BE2C (cell line): ENCODE measurements at regions not wholly inside any gene's neighbourhood (a gene's known extent, or its start where the extent isn't known, plus 50 kb on each side); places are given as distances from the start of the nearest gene placed in this dataset.

Experiments used
- DNase-seq: peaks from one replicate; pipeline ENCODE4 v3.0.0-alpha.2; 2020
- H3K27me3 ChIP-seq: fragments of 250-450 bp; sonication (Bioruptor Pico); 2 replicates; pipeline ENCODE4 v1.5.1; 2020; ENCODE audit warnings: mild to moderate bottlenecking
- H3K36me3 ChIP-seq: fragments of 250-450 bp; sonication (Bioruptor Pico); 2 replicates; pipeline ENCODE4 v1.5.1; 2020; ENCODE audit warnings: mild to moderate bottlenecking
- H3K4me1 ChIP-seq: fragments of 250-450 bp; sonication (Bioruptor Pico); 2 replicates; pipeline ENCODE4 v1.5.1; 2020
- H3K4me3 ChIP-seq: 2 replicates; pipeline ENCODE4 v1.5.1; 2011; ENCODE audit warnings: low read depth, low read length
- H3K9me3 ChIP-seq: fragments of 250-450 bp; sonication (Bioruptor Pico); 2 replicates; pipeline ENCODE4 v1.5.1; 2020
- TF ChIP-seq, protein P1 (sequence below): IDR thresholded peaks from 2 replicates; pipeline ENCODE4 v1.5.1; 2012; ENCODE audit warnings: mild to moderate bottlenecking, low read depth, low read length

DNA sequence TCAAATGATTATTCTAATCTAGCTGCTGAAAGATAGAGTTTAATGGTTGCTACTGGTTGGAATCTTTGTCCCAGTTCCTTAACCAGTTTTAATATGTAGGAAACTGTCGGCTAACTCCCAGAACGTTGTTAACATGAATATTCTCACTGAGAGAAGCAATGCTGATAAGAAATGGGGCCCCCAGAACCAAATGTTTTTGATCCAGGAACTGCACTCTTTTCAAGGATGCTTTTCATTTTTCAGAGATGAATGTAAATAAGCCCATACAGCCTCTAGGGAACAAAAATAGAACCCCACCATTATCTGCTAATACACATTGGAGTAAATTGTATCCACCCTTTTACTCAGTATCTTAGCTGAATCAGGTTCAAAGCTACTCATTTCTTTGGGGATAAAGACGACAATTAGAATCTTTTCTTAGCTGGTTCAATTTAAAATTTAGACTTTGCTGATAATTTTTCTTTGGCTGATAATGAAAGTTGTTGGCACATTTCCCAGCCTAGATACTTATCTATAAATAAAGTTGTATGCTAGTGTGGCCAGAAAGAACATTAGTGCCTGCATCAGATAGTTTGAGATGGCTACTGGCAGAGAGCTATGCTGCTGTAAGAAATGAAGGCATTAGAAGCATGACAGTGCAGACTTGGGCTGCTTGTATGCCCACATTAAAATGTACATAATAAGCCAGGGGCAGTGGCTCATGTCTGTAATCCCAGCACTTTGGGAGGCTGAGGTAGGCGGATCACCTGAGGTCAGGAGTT lies 323.3 kb upstream of the PDGFD start:
- DNase-seq, result peak; percentile 39
- Histone ChIP-seq H3K4me3 (no peak overlapping the region), H3K9me3 (0 out of 2 replicates have a peak, but pooled peaks cover 3% of the 10 kb centered on the region), H3K36me3 (no peaks in the 10 kb centered on the region), H3K27me3 (no peaks in the 10 kb centered on the region), H3K4me1 (peaks cover 16% of the 10 kb centered on the region)
- TF ChIP-seq, protein P1, sequence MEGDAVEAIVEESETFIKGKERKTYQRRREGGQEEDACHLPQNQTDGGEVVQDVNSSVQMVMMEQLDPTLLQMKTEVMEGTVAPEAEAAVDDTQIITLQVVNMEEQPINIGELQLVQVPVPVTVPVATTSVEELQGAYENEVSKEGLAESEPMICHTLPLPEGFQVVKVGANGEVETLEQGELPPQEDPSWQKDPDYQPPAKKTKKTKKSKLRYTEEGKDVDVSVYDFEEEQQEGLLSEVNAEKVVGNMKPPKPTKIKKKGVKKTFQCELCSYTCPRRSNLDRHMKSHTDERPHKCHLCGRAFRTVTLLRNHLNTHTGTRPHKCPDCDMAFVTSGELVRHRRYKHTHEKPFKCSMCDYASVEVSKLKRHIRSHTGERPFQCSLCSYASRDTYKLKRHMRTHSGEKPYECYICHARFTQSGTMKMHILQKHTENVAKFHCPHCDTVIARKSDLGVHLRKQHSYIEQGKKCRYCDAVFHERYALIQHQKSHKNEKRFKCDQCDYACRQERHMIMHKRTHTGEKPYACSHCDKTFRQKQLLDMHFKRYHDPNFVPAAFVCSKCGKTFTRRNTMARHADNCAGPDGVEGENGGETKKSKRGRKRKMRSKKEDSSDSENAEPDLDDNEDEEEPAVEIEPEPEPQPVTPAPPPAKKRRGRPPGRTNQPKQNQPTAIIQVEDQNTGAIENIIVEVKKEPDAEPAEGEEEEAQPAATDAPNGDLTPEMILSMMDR, result no peak

DNA sequence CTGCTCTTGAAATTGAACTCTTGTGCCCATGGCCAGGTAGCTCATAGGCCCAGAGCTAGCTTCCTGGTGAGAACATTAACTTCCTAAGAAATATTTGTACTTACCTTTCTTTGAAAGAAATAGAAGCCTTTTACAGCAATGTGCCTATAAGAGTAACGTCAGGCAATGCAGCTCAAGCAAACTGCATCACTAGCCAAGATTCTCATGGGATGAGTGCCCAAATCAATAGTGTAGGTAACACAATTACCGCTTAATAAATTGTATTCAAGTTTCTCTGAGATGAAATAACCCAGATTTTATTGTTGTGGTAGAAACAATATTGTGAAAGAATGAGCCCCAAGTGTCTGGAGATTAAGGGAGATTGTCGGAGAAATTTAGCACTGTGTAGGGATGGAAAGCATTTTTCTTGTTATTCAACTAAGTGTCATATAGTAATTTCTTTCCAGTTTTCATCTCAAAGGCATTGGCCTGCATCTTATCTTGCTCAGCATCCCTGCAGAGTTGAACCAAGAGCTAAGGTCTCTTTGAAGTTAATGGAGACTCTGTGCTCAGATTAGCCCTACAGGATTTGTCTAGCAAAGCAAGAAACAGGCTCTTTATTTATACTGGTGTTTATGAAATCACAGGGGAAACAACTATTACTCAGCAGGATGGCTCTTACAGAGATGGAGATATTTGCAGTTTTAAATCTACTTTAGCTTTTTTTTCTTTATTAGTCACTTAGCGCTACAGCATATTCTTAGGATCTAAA lies 321.0 kb upstream of the PDGFD start:
- H3K4me3 ChIP-seq, result no peak overlapping the region
- TF ChIP-seq, protein P1, result no peak
- H3K27me3 ChIP-seq, result no peaks in the 10 kb centered on the region
- no peaks in the 10 kb centered on the region for H3K9me3 ChIP-seq
- DNase-seq, result no peak
- no peaks in the 10 kb centered on the region for H3K36me3 ChIP-seq
- H3K4me1 ChIP-seq, result peaks cover 16% of the 10 kb centered on the region

DNA sequence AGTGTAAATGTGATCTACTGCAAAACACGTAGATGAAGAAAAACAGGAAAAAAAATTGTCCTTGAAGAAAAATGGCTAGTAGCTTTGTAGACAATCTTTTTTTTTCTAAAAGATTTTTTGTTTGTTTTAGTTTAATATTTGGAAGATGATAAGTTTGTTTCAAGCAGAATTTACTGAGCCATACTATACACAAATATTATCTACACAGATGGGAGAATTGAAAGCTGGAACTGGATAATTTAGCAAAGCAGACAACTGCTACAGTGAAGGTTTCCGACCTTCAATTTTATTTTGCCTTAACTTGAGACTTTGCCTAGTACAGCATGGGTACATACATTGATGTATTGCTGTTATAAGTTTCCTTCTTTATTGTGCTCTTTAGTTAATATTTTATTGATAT lies 313.0 kb upstream of the PDGFD start:
- Histone ChIP-seq H3K36me3 (no peaks in the 10 kb centered on the region), H3K9me3 (no peaks in the 10 kb centered on the region), H3K4me3 (no peak overlapping the region), H3K27me3 (no peaks in the 10 kb centered on the region), H3K4me1 (peaks cover 3% of the 10 kb centered on the region; the same call in 1 of the 2 replicates)
- no peak for DNase-seq
- TF ChIP-seq, protein P1, result no peak

DNA sequence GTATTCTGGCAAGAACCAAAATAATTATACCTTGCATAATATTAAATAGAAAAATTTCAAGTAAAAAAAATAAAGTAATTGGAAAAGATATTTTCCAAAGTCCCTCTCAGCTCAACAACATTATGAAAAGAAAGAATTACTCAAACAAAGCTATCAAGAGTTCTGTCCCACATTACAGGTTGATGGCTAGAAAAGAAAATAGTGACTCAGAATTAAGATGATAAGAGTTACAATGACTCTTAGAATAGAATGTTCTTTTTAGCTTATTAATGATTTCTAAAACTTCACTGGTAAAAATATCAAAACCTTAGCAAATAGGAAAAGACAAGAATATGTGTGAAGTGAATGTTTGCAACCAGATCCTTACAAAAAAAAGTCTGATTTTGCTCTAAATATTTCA lies 312.5 kb upstream of the PDGFD start:
- no peak for DNase-seq
- Histone ChIP-seq H3K27me3 (no peaks in the 10 kb centered on the region), H3K4me1 (peaks cover 3% of the 10 kb centered on the region; the same call in 1 of the 2 replicates), H3K9me3 (no peaks in the 10 kb centered on the region), H3K4me3 (no peak overlapping the region), H3K36me3 (no peaks in the 10 kb centered on the region)
- TF ChIP-seq, protein P1, result no peak

DNA sequence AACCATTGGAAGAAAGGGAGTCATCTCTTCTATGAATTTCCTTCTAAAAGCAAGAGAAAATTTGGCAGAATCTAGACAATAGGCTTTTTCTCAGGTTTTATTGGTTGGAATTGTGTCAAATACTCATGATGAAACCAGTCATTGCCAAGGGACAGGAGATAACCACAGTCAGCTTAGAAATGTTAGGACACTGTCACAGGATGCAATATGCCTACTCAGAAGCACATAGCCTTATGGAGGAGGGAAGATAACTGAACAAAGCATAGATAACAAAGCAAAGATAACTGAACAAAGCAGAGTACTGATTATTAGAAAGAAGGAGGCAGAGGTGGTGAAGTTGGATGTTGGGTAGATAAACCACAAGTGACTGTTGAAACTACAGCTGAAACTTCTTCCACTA lies 303.5 kb upstream of the PDGFD start:
- no peaks in the 10 kb centered on the region for H3K9me3 ChIP-seq
- TF ChIP-seq, protein P1, result no peak
- DNase-seq, result no peak

DNA sequence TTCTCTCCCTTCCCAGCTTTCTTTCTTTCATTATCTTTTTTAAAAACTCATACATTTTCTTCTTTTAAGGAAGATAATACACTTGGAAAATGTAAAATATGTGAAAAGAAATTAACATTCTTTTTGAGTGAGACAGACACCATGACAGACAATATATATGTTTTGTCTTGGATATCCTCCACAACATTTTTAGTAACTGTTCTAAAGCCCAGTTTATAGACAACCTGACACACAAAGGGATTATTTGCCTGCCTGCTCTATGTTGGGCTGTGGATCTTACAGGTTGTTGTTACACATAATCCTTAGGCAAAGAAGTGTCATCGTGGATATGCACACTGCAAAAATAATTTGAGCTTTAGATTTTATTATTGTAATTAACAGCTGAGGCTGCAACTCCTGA lies 301.4 kb upstream of the PDGFD start:
- no peaks in the 10 kb centered on the region for H3K27me3 ChIP-seq
- TF ChIP-seq, protein P1, result no peak

More for the DNA sequence above, 303.5 kb upstream of the PDGFD start:
- no peaks in the 10 kb centered on the region for H3K4me1 ChIP-seq
- no peaks in the 10 kb centered on the region for H3K27me3 ChIP-seq
- H3K4me3 ChIP-seq, result no peak overlapping the region
- H3K36me3 ChIP-seq, result no peaks in the 10 kb centered on the region

More for the DNA sequence above, 301.4 kb upstream of the PDGFD start:
- Histone ChIP-seq H3K9me3 (no peaks in the 10 kb centered on the region), H3K36me3 (no peaks in the 10 kb centered on the region), H3K4me3 (no peak overlapping the region), H3K4me1 (no peaks in the 10 kb centered on the region)
- DNase-seq, result no peak
